HG03521 (cell line): ENCODE measurements at regions not wholly inside any gene's neighbourhood (a gene's known extent, or its start where the extent isn't known, plus 50 kb on each side); places are given as distances from the start of the nearest gene placed in this dataset.
A peak's percentile ranks its signal among the peaks of the same experiment; 100 is the strongest.

Experiments
- ATAC-seq: cut with Tn5 transposase; IDR thresholded peaks from one replicate; pipeline ENCODE4 v1.9.1; 2021; ENCODE audit warnings: mild to moderate bottlenecking, moderate library complexity; ENCODE audit not compliant: unreplicated experiment

DNA sequence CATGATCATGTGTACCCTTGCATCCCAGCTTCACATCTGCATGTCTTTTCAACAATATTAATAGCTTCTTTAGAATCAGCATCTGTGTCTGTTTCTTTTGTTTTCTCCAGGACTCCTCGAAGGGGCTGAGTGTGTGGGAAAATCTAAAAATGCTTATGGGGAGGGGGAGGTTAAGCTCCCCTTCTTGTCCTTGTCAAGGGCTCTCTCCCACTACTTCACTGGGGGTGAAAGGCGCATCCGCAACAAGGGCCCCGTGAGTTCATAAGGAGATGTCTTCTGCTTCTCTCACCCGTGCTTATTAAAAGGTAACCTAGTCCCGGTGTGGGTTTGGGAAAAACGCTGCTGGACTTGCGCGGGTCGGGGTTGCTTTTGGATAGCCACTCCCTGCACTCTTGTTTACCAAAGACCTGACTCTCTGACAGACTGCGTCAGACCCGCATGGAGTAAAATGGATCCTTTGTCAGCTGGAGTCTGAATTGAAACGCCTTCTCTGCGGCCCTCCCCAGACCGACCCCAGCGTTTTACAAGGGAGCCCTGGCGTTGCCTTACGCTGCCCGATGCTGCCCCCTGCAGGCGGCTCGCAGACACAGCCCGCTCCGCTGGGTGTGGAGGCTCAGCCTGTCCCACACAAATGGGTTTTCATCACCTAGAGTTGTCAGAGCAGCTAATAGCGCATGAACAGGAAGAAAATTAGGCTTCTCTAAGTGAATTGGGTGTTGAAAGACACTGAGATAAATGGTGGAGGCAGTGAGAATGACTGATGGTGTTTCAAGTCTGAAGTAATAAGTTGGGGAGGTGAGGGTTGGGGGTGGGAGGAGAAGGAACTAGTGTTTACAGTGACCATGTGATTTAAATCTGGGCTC, 53.8 kb downstream of the IER5 start:
- peak; percentile 73 for ATAC-seq

DNA sequence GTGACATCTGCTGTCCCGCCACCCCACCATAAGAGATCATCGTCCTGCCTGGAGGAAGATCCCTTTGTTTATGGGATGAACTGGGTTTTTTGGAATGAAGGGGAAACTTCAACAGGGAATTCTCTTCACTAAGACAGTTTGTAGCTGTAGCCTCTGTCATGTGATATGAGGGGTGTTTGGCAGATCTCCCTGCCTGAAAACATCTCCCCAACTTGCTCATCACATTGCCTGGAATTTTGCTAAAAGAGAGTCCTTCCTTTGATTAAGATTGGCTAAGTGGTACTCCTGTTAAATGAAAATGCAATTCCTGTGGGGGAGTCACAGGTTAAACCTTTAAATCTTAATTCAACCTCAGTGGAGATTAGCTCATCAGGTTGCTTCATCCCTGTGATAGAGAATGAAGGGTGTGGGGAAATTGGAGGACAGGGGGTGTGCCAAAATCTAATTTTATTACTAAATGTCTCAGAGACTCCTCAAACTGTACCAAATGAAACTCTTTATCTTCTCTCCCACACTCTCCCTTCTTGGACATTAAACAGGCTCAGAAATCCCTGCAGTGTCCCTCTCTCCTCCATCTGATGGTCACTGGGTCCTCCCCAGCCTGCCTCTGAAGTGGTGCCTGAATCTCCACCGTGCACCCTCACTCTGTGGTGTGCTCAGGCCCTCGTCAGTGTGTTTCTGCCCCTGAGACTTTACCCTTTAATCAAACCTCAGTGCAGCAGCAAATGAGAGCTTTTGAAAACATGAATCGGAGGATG, 54.8 kb downstream of the IER5 start:
- no peak for ATAC-seq

DNA sequence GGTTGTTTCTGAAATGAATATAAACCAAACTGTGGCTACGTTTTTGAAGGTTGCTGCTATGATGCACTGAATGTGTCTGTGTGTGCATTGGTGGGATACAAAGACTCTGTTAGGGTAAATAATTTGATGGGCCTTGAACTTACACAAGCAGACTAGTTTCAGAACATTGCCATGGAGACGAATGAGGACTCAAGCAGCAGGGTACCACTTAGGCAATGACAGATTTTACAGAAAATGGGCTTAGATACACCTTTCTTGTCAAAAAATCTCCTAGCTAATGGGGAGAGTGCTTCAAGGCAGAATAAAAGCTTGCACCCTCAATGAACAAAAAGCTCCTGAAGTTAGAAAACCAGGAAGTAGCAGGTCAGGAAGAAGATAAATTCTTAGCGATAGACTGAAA, 55.7 kb downstream of the IER5 start:
- ATAC-seq, result no peak

DNA sequence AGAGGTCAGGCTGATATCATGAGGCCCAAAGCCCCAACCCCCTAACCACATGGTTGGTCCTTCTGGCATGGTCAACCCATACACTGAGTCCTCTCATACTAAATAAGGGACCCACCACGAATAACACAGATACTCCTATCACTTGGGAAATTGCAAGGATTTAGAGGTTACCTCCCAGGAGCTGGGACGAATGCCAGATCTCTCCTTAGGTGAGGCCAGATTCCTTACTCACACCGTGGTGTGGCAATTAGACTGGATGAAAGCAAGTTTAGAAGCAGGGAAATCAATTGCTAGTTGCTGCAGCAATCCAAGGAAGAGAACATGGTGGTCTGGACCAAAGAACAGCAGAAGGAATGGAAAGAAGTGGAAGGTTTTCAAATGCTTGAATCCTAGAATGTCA, 60.1 kb downstream of the IER5 start:
- ATAC-seq, result no peak

DNA sequence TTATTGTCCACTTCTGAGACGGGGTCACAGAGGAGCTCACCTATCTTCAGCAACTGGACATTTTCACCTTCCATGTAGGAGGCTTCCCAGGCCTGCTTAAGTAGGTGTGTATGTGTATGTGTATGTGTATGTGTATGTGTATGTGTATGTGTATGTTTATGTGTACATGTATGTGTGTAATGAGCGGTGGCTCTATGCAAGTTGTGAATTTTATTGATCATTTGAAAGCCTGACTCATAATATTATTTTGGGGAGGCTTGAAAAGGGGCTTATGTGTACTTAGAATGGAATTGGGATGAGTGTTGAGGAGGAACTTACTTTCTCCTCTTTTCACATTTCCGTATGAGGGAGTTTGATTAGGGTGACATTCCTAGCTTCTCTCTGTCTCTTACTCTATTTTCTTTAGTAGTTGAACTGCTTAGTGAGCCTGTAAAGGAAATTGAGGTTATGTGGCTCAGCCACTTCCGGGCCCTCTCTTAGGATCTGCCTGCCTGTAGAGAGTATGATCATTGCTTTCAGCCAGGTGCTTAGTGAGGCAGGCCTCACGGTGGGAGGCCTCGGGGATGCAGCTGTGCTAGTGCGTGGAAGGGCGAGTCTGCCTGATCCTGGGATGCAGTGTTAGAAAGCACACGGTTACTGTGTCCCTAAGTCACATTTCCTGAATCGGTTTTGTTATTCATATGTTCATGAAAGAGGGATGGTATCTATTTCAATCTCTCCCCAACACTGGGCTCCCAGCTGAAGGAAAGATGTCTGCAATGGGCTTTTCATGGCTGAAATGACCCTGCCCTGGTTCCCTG, 61.0 kb downstream of the IER5 start:
- peak; percentile 69 for ATAC-seq

DNA sequence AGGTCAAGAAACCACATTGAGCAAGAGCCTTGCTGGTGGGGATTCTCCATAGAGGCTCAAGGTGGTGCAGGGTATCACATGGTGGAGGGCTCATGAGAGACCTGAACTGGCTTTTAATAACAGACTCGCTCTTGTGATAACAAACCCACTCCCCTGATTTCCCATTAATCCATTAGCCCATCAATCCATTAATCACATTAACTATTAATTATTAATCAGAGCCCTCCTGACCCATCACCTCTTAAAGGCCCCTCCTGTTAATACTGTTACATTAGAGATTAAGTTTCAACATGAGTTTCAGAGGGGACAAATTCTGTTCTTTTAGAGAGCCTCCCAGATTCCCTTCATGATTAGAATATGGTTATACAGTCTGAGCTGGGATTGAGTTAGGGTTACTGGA, 61.8 kb downstream of the IER5 start:
- no peak for ATAC-seq

DNA sequence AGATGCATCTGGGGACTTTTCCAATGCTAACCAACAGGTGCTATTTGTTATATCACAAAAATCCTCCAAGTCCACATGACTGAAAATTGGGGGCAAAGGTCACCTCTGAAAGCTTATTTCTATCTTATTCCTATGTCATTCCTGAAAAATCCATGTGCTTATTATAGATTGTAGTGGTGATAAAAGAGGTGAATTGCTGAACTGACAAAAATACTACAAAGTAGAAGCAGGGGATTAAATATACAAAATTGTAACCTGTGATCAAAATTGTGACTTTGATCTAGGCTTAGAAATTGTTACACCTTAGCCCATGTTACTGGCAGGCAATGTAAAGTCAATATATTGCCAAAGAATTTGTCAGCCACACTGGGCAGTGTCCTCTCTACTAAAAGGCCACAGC, 62.3 kb downstream of the IER5 start:
- ATAC-seq, result no peak

DNA sequence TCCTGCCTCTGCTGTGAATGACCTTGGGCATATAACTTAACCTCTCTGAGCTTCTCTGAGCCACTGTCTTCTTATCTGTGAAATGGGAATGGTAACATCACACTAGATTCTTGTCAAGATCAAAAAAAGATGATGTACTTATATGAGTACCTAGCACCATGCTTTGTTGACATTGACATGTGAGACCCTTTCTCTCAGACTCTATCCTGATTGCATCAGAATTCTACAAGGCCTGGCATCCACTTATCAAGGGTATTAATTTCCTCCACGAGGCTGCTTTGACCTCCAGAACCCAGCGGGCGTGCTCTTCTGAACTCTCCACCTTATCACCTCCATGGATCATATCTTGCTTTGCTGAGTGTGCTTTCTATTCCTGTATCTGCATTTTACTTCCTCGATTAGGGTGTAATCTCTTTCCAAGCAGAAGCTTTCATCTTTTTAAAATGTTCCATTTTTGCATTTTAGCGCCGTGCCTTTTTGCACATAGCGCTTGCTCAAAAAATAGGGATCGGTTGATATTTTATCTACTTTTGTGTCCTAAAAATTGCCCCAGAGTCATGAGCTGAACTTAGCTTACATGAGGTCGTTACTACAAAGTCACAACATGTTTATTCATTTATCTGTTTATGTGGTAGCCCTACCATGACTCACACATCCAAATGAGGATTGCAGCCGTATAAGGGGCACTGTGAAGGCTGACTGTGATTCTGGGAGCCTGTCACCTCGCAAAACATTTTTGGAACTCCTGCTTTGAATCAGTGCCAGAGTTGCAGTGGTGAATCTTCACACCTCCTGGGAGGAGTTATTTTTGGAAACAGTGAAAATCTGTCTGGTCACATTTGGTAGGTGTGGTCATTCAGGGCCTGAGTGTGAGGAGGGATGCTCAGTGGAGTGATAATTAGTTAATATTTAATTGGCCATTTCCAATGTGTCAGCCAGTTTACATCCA, 63.2 kb downstream of the IER5 start:
- no peak for ATAC-seq

DNA sequence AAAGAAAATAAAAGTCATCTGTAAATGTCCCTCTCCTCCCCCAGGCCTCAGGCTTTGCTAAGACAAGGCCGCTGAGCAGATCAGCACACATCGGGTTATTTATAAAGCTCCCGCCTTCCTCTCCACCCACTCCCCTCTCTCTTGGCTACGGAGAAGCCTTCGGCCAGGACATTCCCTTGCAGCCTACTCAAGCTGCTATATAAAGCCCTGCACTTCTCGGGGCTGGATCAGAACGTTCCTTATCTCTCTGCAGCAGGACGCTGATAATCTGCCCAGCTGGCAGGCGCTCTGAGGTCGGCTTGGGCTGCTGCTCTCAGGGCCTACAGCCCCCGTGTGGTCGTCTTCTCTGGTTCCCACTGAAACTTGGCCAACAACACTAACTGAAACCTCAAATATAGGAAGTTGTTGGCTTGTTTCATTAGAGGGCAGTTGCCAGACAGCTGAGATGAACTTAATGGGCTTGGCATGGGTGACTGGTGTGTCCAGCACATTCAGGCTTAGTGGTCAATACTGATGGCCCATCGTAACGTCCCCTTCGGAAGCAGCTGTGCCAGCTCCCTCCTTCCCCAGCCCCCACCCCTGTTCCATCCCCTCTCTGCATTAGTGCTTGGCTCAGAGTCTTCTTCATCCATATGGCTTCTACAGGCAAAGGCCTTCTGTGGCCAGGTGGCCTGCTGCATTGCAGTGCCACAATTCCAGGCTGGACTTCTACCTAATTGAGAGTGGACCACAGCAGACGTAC, 64.6 kb downstream of the IER5 start:
- peak; percentile 79 for ATAC-seq

DNA sequence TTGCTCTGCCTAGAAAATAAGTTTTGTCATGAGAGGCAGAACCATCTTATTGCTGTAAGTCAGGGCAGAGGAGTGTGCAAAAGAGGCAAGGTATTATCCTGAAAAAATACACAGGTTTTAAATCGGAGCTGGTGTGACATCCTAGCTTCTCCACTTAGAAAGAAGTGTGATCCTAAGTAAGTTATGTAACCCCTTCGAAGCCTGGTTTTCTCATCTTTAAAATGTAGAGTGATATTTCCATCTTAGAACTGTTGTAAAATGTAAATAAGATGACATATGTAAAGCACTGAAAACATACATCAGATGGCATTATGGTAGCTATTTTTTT, 65.1 kb downstream of the IER5 start:
- ATAC-seq, result no peak

DNA sequence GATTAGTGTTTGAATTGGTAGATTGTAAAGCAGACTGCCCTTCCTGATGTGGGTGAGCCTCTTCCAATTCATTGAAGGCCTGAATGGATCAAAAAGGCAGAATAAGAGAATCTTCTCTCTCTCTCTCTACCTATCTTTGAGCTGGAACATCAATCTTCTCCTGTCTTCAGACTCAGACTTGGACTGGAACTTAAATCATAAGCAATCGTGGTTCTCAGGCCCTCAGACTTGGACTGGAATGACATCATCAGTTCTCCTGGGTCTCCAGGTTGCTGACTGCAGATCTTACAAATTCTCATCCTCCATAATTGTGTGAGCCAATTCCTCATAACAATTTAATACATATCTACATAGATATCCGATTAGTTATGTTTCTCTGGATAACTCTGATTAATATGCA, 66.8 kb downstream of the IER5 start:
- no peak for ATAC-seq

DNA sequence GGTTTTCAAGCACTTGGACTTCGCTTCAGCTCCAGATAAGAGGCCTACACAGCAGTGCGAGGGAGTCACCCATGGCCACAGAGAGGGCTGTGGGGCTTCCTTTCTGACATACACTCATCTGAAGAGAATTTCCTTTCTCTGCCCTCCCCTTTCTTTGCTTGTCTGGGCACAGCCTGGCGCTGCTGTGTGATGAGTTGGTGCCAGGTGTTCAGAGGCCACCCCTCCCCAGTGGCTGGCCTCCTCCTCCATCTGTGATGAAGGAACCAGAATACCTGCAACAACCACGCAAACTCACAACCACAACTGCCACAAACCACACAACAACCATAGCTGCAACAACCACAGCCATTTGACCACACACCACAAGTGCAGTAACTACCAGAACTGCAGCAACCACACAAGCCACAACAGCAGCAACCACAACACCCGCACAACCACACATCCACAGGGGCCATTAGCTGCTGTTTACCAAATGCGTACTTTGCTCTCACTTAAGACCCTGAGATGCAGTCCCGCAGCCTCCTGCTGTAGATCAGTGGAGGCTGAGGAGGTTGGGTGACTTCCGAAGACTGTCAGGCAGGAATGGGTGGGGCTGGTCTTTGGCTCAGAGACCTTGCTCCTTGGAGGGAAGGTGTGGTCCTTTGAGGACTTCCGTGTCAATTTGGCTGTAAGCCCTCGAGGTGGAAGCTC, 71.1 kb downstream of the IER5 start:
- ATAC-seq, result no peak

DNA sequence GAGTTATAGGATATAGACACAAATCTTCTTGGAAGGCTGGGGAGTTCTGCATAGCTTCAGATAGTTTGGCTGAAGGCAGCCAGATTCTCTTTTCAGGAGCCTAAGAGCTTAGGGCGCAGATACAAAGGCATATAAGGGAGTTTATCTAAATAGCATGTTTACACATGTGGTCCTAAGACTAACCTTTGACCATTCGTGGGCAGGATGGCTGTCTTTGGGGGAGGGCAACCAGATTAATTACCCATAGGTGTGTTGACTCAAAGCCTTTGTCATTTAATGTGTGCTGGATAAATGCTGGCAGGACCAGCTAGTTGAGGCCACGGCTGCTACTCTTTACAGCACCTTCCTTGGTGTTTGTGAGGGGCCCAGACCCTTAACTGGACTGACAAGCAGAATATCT, 71.8 kb downstream of the IER5 start:
- ATAC-seq, result no peak

DNA sequence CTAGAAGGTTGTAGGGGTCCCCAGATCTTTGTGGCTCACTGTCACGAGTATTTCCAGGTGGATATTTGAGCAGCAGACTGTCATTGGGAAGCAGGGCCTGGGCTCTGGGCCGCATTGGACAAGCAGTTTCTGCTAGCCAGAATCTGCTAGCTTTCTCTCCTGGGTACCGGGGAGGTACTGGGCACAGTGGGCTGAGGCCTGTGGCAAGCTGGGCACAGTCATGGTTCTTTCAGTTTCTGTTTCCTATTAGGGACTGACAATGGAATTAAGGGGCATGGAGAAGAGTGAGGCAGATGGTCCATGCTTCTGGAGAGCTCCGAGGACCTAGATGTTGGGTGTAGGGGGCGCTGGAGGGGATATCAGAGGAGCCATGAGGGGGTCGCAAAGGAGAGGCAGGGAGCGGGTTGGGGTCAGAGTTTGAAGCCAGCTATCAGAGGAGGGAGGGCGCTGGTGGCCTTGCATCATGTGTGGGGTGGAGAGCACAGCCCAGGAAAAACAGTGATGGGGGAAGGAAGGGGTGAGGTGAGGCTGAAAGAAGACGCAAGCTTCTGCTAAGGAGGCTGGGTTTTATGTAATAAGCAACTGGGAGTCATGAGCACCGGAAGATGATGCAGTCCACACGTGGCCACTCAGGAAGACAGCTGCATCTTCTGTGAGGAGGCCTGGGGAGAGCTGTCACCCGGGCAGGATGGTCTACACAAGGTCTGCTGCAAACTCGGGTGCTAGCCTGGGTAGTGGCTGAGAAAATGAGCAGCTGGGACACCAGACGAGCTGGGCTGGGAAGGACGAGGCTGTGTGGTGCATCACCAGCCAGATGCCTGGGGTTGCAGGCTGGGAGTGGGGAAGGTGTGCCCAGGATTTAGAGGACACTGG, 72.7 kb downstream of the IER5 start:
- ATAC-seq, result no peak

DNA sequence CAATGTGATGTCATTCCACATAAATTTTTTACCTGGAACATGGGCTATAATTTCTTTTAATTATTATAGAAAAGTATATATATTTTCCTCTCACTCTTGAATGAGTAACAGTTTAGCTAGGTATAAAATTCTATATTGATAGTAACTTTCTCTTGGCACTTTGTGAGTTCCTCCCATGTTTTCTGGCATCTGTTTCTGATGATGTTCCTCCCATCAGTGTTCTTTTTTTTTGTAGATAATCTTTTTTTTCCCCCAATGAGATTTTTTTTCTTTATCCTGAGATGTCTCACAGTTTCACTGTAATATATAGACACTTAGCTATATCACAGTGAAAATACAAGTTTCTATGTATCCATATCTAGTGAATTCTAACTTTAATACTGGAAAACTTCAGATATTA, 75.2 kb downstream of the IER5 start:
- ATAC-seq, result no peak

DNA sequence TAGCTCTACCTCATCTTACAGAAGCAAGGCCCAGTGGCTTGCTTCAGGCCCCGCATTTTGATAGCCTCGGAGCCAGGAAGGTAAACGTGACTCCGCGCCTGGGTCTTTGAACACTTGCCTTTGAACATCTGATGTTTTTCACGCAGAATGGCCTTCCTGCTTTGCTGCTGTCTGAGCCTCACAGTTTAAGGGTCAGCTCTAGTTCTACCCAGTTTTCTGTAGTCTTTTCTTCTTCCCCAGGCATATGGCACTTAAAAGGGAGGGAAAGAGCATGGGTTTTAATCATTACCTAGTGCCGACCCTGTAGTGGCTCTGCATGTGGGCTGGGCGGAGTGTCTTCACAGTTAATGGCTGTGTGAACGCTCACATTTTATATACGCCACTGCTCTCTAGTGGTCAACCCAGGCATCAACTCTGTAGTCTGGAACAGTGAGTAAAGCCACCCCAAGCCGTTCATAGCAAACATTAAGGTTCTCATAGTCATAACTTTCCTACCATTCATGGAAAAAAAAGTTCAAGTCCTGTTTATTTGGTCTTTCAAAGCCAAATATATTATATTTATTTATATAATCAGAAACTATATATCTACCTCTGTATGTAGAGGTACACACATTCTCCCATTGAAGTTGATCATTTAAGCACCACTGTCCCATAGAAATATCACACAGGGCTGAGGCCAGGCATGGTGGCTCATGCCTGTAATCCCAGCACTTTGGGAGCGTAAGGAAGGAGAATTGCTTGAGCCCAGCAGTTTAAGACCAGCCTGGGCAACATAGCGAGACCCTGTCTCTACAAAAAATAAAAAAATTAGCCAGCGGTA, 78.1 kb downstream of the IER5 start:
- ATAC-seq, result peak; percentile 85

DNA sequence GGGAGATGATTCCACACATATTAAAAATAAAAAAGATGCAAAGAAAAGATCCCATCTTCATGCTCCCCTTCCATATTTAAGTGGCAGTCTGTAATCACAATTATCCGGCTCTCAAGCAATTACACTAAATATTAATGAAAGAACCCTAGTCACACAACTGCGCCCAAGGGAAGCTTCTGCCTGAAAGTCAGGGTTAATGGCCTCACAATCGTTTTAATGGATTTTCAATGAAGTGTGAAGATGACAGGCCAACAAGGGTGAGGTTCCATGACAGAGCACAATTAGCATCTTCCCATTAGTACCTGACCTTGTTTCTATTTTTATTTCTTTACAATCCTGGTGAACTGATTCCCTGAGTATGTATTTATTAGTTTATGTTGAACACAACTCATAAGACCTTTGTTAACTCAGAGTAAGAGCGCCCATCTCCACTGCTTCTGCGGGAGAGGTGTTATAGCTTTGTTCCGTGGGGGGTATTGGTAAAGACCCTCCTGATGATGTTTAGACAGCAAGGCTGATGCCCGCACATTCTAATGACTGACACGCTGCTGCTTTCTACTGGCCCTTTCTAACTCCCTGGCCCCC, 80.9 kb downstream of the IER5 start:
- no peak for ATAC-seq
